ENCODE measurements at regions not wholly inside any gene's neighbourhood (a gene's known extent, or its start where the extent isn't known, plus 50 kb on each side); places are given as distances from the start of the nearest gene placed in this dataset.
"Not testable (repeated sequence)": the region's sequence is repeated elsewhere in the genome, so short reads cannot be mapped to it uniquely, and the experiment has no call there.

DNA sequence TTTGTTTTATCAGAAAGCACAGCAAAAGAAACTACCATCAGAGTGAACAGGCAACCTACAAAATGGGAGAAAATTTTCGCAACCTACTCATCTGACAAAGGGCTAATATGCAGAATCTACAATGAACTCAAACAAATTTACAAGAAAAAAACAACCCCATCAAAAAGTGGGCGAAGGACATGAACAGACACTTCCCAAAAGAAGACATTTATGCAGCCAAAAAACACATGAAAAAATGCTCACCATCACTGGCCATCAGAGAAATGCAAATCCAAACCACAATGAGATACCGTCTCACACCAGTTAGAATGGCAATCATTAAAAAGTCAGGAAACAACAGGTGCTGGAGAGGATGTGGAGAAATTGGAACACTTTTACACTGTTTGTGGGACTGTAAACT is 460.4 kb upstream of the MKI67 start:
- TF ChIP-seq POLR2A (IDR thresholded peaks at IDR 0.05; ENCODE audit: low read depth, low read length); POLR2AphosphoS5 (IDR thresholded peaks at IDR 0.05; ENCODE audit: insufficient read depth, low read depth, low read length); JUN (IDR thresholded peaks at IDR 0.05; ENCODE audit: borderline replicate concordance, insufficient read depth, insufficient read length, low read depth); EZH2 (IDR thresholded peaks at IDR 0.05; ENCODE audit: borderline replicate concordance, low read depth, low read length, severe bottlenecking); MYC (IDR thresholded peaks at IDR 0.05; ENCODE audit: low read depth, low read length): not testable (repeated sequence)
- TF ChIP-seq, protein P1, sequence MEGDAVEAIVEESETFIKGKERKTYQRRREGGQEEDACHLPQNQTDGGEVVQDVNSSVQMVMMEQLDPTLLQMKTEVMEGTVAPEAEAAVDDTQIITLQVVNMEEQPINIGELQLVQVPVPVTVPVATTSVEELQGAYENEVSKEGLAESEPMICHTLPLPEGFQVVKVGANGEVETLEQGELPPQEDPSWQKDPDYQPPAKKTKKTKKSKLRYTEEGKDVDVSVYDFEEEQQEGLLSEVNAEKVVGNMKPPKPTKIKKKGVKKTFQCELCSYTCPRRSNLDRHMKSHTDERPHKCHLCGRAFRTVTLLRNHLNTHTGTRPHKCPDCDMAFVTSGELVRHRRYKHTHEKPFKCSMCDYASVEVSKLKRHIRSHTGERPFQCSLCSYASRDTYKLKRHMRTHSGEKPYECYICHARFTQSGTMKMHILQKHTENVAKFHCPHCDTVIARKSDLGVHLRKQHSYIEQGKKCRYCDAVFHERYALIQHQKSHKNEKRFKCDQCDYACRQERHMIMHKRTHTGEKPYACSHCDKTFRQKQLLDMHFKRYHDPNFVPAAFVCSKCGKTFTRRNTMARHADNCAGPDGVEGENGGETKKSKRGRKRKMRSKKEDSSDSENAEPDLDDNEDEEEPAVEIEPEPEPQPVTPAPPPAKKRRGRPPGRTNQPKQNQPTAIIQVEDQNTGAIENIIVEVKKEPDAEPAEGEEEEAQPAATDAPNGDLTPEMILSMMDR (IDR thresholded peaks at IDR 0.05; ENCODE audit: extremely low read depth in 1 of 2, insufficient read depth in 1 of 2, low read depth in 1 of 2, low read length in 2 of 2), result not testable (repeated sequence)
- TF ChIP-seq, protein P2, sequence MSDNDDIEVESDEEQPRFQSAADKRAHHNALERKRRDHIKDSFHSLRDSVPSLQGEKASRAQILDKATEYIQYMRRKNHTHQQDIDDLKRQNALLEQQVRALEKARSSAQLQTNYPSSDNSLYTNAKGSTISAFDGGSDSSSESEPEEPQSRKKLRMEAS (IDR thresholded peaks at IDR 0.05; ENCODE audit: insufficient read depth, insufficient read length), result not testable (repeated sequence)
